Mucosa of gallbladder (tissue), 1 donor: ENCODE measurements at regions not wholly inside any gene's neighbourhood (a gene's known extent, or its start where the extent isn't known, plus 50 kb on each side); places are given as distances from the start of the nearest gene placed in this dataset.
"Not testable (repeated sequence)": the region's sequence is repeated elsewhere in the genome, so short reads cannot be mapped to it uniquely, and the experiment has no call there.

Source experiments
- DNase-seq: peaks from one replicate; pipeline ENCODE4 v3.0.0-alpha.2; 2020; ENCODE audit warnings: low spot score
- donor health status: DM: no; HTN: no; CAD: no.

GRCh38 chr9:33623658-33624586 is 99.9 kb downstream of the ANKRD18B start:
- DNase-seq = peak; percentile 65

- not testable (repeated sequence) for DNase-seq
Observed at GRCh38 chr9:33628318-33628717, 104.3 kb downstream of the ANKRD18B start.

- DNase-seq = no peak
Observed at GRCh38 chr9:33628865-33629410, 104.9 kb downstream of the ANKRD18B start.

- no peak for DNase-seq
Observed at GRCh38 chr9:33633636-33634035, 109.6 kb downstream of the ANKRD18B start.

- no peak for DNase-seq
Observed at GRCh38 chr9:33637881-33638280, 113.8 kb downstream of the ANKRD18B start.

GRCh38 chr9:33638391-33638915 is 114.4 kb downstream of the ANKRD18B start:
- DNase-seq = no peak

- DNase-seq = no peak
Observed at GRCh38 chr9:33645706-33646105, 121.7 kb downstream of the ANKRD18B start.

- DNase-seq = no peak
Observed at GRCh38 chr9:33649463-33649862, 125.4 kb downstream of the ANKRD18B start.

GRCh38 chr9:33651125-33651524 is 127.1 kb downstream of the ANKRD18B start:
- no peak for DNase-seq

GRCh38 chr9:33659921-33660320 is 135.4 kb upstream of the PRSS3 start:
- DNase-seq = no peak

GRCh38 chr9:33660772-33661171 is 134.6 kb upstream of the PRSS3 start:
- DNase-seq = no peak

- no peak for DNase-seq
Observed at GRCh38 chr9:33661176-33661575, 134.2 kb upstream of the PRSS3 start.

GRCh38 chr9:33662871-33663270 is 132.5 kb upstream of the PRSS3 start:
- no peak for DNase-seq

GRCh38 chr9:33676194-33676745 is 119.1 kb upstream of the PRSS3 start:
- not testable (repeated sequence) for DNase-seq

- peak; percentile 10 for DNase-seq
Observed at GRCh38 chr9:33676746-33677505, 118.4 kb upstream of the PRSS3 start.

- DNase-seq = no peak
Observed at GRCh38 chr9:33677506-33677809, 117.9 kb upstream of the PRSS3 start.

GRCh38 chr9:33677961-33678360 is 117.4 kb upstream of the PRSS3 start:
- no peak for DNase-seq

- DNase-seq = no peak
Observed at GRCh38 chr9:33682551-33682950, 112.8 kb upstream of the PRSS3 start.

GRCh38 chr9:33684831-33685230 is 110.5 kb upstream of the PRSS3 start:
- no peak for DNase-seq

GRCh38 chr9:33686942-33687341 is 108.4 kb upstream of the PRSS3 start:
- DNase-seq = no peak

- no peak for DNase-seq
Observed at GRCh38 chr9:33687779-33688178, 107.6 kb upstream of the PRSS3 start.
